HG03571 (cell line): ENCODE measurements at regions not wholly inside any gene's neighbourhood (a gene's known extent, or its start where the extent isn't known, plus 50 kb on each side); places are given as distances from the start of the nearest gene placed in this dataset.

Source experiments
- ATAC-seq: cut with Tn5 transposase; IDR thresholded peaks from one replicate; pipeline ENCODE4 v1.9.1; 2021; ENCODE audit not compliant: unreplicated experiment

GRCh38 chr7:67805921-67806471, 809.4 kb downstream of the TYW1 start:
- no peak for ATAC-seq

GRCh38 chr7:67807826-67808225, 811.2 kb downstream of the TYW1 start:
- ATAC-seq, result no peak

GRCh38 chr7:67809586-67809985, 813.0 kb downstream of the TYW1 start:
- no peak for ATAC-seq

- no peak for ATAC-seq
Observed at GRCh38 chr7:67813621-67814292, 817.1 kb downstream of the TYW1 start.

- no peak for ATAC-seq
Observed at GRCh38 chr7:67817481-67817880, 820.8 kb downstream of the TYW1 start.

GRCh38 chr7:67821116-67821515, 824.5 kb downstream of the TYW1 start:
- ATAC-seq, result no peak

- ATAC-seq, result no peak
Observed at GRCh38 chr7:67823345-67823744, 826.7 kb downstream of the TYW1 start.

- no peak for ATAC-seq
Observed at GRCh38 chr7:67825356-67825755, 828.7 kb downstream of the TYW1 start.

GRCh38 chr7:67841896-67842295, 845.3 kb downstream of the TYW1 start:
- ATAC-seq, result no peak

GRCh38 chr7:67842571-67842970, 845.9 kb downstream of the TYW1 start:
- ATAC-seq, result no peak

- ATAC-seq, result no peak
Observed at GRCh38 chr7:67843001-67843565, 846.5 kb downstream of the TYW1 start.

GRCh38 chr7:67843615-67844014, 847.0 kb downstream of the TYW1 start:
- no peak for ATAC-seq

GRCh38 chr7:67847092-67847787, 850.6 kb downstream of the TYW1 start:
- ATAC-seq, result no peak

GRCh38 chr7:67854221-67855178, 857.9 kb downstream of the TYW1 start:
- ATAC-seq, result no peak

GRCh38 chr7:67855322-67855721, 858.7 kb downstream of the TYW1 start:
- ATAC-seq, result no peak

GRCh38 chr7:67856046-67856445, 859.4 kb downstream of the TYW1 start:
- ATAC-seq, result no peak

- ATAC-seq, result no peak
Observed at GRCh38 chr7:67857698-67858097, 861.1 kb downstream of the TYW1 start.

- ATAC-seq, result no peak
Observed at GRCh38 chr7:67858931-67859330, 862.3 kb downstream of the TYW1 start.

GRCh38 chr7:67863911-67864310, 867.3 kb downstream of the TYW1 start:
- no peak for ATAC-seq

GRCh38 chr7:67866054-67866453, 869.4 kb downstream of the TYW1 start:
- no peak for ATAC-seq

GRCh38 chr7:67866812-67867211, 870.2 kb downstream of the TYW1 start:
- no peak for ATAC-seq
